ENCODE measurements at regions not wholly inside any gene's neighbourhood (a gene's known extent, or its start where the extent isn't known, plus 50 kb on each side); places are given as distances from the start of the nearest gene placed in this dataset.

- TF ChIP-seq, protein P1, sequence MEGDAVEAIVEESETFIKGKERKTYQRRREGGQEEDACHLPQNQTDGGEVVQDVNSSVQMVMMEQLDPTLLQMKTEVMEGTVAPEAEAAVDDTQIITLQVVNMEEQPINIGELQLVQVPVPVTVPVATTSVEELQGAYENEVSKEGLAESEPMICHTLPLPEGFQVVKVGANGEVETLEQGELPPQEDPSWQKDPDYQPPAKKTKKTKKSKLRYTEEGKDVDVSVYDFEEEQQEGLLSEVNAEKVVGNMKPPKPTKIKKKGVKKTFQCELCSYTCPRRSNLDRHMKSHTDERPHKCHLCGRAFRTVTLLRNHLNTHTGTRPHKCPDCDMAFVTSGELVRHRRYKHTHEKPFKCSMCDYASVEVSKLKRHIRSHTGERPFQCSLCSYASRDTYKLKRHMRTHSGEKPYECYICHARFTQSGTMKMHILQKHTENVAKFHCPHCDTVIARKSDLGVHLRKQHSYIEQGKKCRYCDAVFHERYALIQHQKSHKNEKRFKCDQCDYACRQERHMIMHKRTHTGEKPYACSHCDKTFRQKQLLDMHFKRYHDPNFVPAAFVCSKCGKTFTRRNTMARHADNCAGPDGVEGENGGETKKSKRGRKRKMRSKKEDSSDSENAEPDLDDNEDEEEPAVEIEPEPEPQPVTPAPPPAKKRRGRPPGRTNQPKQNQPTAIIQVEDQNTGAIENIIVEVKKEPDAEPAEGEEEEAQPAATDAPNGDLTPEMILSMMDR (IDR thresholded peaks at IDR 0.05; ENCODE audit: low read depth, low read length, missing input control) = no peak
- no peak for TF ChIP-seq SP1 (IDR thresholded peaks at IDR 0.05)
Measured at GRCh38 chr15:62502451-62502850, 337.4 kb upstream of the C2CD4B start.

Data from liver (tissue), 3 donors.